ES-I3 (cell line): ENCODE measurements at regions not wholly inside any gene's neighbourhood (a gene's known extent, or its start where the extent isn't known, plus 50 kb on each side); places are given as distances from the start of the nearest gene placed in this dataset.
"Not testable (repeated sequence)": the region's sequence is repeated elsewhere in the genome, so short reads cannot be mapped to it uniquely, and the experiment has no call there.

Experiments used
- H3K36me3 ChIP-seq: 2 replicates; pipeline ENCODE4 v1.6.1; 2013; ENCODE audit warnings: mild to moderate bottlenecking, low read length, control low read depth, moderate library complexity; ENCODE audit not compliant: insufficient read depth
- H3K4me1 ChIP-seq: 2 replicates; pipeline ENCODE4 v1.6.1; 2013; ENCODE audit warnings: mild to moderate bottlenecking, control low read depth, low read length; ENCODE audit not compliant: insufficient read depth
- H3K9ac ChIP-seq: 2 replicates; pipeline ENCODE4 v1.6.1; 2013; ENCODE audit warnings: low read depth, mild to moderate bottlenecking, low read length, moderate library complexity
- H3K9me3 ChIP-seq: 2 replicates; pipeline ENCODE4 v1.6.1; 2013; ENCODE audit warnings: mild to moderate bottlenecking, low read length, moderate library complexity; ENCODE audit not compliant: control insufficient read depth, insufficient read depth

GRCh38 chr10:90199513-90199912 lies 498.1 kb downstream of the KIF20B start:
- H3K36me3 ChIP-seq = no peaks in the 10 kb centered on the region
- H3K9ac ChIP-seq = no peak overlapping the region
- H3K9me3 ChIP-seq = no peaks in the 10 kb centered on the region
- H3K4me1 ChIP-seq = no peaks in the 10 kb centered on the region

- H3K36me3 ChIP-seq = no peaks in the 10 kb centered on the region
- H3K4me1 ChIP-seq = no peaks in the 10 kb centered on the region
- H3K9ac ChIP-seq = no peak overlapping the region
- H3K9me3 ChIP-seq = no peaks in the 10 kb centered on the region
Observed at GRCh38 chr10:90204131-90204955, 503.0 kb downstream of the KIF20B start.

DNA sequence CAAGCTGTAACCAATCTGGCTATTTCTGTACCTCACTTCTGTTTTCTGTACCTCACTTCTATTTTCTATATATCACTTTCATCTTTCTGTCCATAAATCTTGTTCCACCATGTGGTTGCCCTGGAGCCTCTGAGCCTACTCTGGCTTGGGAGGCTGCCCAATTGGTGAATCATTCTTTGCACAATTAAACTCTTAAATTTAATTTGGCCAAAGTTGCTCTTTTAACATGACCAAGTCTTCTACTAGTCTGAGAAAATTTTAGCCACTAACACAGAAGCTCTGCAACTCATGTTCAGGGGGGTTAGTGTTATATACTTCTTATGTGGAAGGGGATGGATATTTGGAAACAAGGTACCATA lies 503.5 kb downstream of the KIF20B start:
- Histone ChIP-seq H3K9me3 (no peaks in the 10 kb centered on the region), H3K9ac (no peak overlapping the region), H3K36me3 (no peaks in the 10 kb centered on the region), H3K4me1 (no peaks in the 10 kb centered on the region)

GRCh38 chr10:90205340-90205739 lies 503.9 kb downstream of the KIF20B start:
- H3K9ac ChIP-seq = no peak overlapping the region
- H3K36me3 ChIP-seq = no peaks in the 10 kb centered on the region
- H3K4me1 ChIP-seq = no peaks in the 10 kb centered on the region
- H3K9me3 ChIP-seq = no peaks in the 10 kb centered on the region

DNA sequence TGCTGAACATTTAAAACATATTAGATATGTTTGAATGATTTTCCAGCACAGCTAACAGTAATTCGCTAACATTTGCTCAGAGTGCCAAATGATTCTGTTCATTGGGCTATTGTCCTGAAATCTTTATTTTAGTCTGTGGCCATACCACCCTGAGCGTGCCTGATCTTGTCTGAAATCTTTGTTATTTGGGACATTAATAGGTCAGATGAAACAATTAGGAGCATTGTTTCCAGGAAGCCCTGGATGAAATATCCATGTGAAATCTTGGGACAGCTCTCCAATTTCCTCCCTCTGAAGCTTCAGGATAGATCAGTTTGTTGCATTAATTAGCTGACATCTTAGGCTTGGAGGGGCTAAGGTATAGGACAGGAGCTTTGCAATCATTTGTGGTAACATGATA lies 512.0 kb downstream of the KIF20B start:
- no peaks in the 10 kb centered on the region for H3K36me3 ChIP-seq
- no peak overlapping the region for H3K9ac ChIP-seq
- H3K4me1 ChIP-seq = no peaks in the 10 kb centered on the region
- H3K9me3 ChIP-seq = 0 out of 2 replicates have a peak, but pooled peaks cover 2% of the 10 kb centered on the region

DNA sequence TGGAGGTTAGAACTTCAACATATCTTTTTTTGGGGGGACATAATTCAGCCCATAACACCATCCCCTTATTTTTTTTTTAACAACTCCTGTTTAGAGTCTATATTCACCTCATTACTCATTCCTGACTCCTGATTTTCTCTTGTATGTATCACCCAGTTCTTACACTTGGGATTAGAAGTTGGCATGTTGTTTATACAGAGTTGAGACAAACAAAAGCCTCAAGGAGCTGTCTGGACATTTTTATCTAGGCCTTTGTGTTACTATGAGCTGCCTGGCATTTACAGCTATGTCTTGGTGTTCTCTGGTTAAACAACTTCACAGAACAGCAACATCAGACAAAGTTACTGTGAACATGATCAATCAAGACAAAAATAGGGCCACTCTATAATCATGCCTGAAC lies 517.5 kb downstream of the KIF20B start:
- Histone ChIP-seq H3K4me1 (peaks cover 5% of the 10 kb centered on the region; the same call in 1 of the 2 replicates), H3K36me3 (no peaks in the 10 kb centered on the region), H3K9ac (no peak overlapping the region)

DNA sequence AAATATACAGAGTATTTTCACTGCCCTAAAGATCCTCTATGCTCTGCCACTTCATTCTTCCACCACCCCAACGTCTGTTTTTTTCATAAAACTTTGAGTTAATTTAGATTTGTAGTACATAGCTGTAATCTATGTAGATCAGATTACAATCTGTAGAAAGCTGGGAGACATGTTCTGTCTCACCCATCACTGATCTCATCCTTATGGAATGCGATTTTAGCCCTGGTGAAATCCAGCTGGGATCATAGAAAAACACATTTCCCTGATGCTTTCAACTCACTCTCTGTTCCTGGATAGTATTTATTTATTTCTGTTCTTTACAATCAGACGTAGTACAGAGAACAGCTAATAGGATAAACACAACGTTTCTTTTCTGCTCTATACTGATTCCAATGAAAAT lies 521.0 kb downstream of the KIF20B start:
- Histone ChIP-seq H3K4me1 (peaks cover 5% of the 10 kb centered on the region; the same call in 1 of the 2 replicates), H3K9ac (no peak overlapping the region), H3K36me3 (no peaks in the 10 kb centered on the region), H3K9me3 (peaks cover 2% of the 10 kb centered on the region; the same call in 1 of the 2 replicates)

More for the DNA sequence above, 517.5 kb downstream of the KIF20B start:
- peaks cover 2% of the 10 kb centered on the region; the same call in 1 of the 2 replicates for H3K9me3 ChIP-seq

- Histone ChIP-seq H3K36me3 (no peaks in the 10 kb centered on the region), H3K4me1 (peaks cover 5% of the 10 kb centered on the region; the same call in 1 of the 2 replicates), H3K9ac (no peak overlapping the region), H3K9me3 (peaks cover 2% of the 10 kb centered on the region; the same call in 1 of the 2 replicates)
Observed at GRCh38 chr10:90222939-90223338, 521.5 kb downstream of the KIF20B start.

GRCh38 chr10:90224791-90225566 lies 523.6 kb downstream of the KIF20B start:
- Histone ChIP-seq H3K36me3 (no peaks in the 10 kb centered on the region), H3K9me3 (peaks cover 2% of the 10 kb centered on the region; the same call in 1 of the 2 replicates)

DNA sequence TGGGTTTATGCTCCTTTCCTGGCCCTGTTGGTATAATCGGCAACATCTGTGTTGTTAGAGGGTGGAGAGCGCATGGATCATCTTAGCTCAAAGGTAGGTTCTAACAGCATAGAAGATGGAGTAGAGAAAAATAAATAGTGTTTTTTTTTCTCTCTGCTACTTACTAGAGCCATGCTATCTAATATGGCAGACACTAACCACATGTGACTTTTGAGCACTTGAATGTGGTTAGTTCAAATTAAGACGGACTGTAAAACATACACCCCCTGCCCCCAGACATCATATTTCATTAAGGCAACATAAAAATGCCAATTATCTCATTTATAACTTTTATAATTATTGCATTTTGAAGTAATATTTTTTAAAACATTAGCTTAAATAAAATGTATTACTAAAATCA lies 525.1 kb downstream of the KIF20B start:
- peaks cover 5% of the 10 kb centered on the region; the same call in 1 of the 2 replicates for H3K4me1 ChIP-seq
- H3K9ac ChIP-seq = no peak overlapping the region
- H3K9me3 ChIP-seq = no peaks in the 10 kb centered on the region
- H3K36me3 ChIP-seq = no peaks in the 10 kb centered on the region

More at GRCh38 chr10:90224791-90225566, 523.6 kb downstream of the KIF20B start:
- H3K4me1 ChIP-seq = peaks cover 5% of the 10 kb centered on the region; the same call in 1 of the 2 replicates
- H3K9ac ChIP-seq = no peak overlapping the region

GRCh38 chr10:90227217-90227656 lies 525.8 kb downstream of the KIF20B start:
- H3K9me3 ChIP-seq = no peaks in the 10 kb centered on the region
- peaks cover 5% of the 10 kb centered on the region; the same call in 1 of the 2 replicates for H3K4me1 ChIP-seq
- H3K36me3 ChIP-seq = no peaks in the 10 kb centered on the region
- H3K9ac ChIP-seq = no peak overlapping the region

GRCh38 chr10:90227786-90228185 lies 526.4 kb downstream of the KIF20B start:
- peaks cover 3% of the 10 kb centered on the region; the same call in 1 of the 2 replicates for H3K4me1 ChIP-seq
- no peaks in the 10 kb centered on the region for H3K9me3 ChIP-seq
- H3K36me3 ChIP-seq = no peaks in the 10 kb centered on the region
- no peak overlapping the region for H3K9ac ChIP-seq

GRCh38 chr10:90229486-90229885 lies 528.1 kb downstream of the KIF20B start:
- no peaks in the 10 kb centered on the region for H3K4me1 ChIP-seq
- no peak overlapping the region for H3K9ac ChIP-seq
- no peaks in the 10 kb centered on the region for H3K9me3 ChIP-seq
- no peaks in the 10 kb centered on the region for H3K36me3 ChIP-seq

- H3K9ac ChIP-seq, H3K4me1 ChIP-seq, H3K36me3 ChIP-seq, H3K9me3 ChIP-seq: not testable (repeated sequence)
Observed at GRCh38 chr10:90233805-90234204, 532.4 kb downstream of the KIF20B start.
